ENCODE measurements at regions not wholly inside any gene's neighbourhood (a gene's known extent, or its start where the extent isn't known, plus 50 kb on each side); places are given as distances from the start of the nearest gene placed in this dataset.

DNA sequence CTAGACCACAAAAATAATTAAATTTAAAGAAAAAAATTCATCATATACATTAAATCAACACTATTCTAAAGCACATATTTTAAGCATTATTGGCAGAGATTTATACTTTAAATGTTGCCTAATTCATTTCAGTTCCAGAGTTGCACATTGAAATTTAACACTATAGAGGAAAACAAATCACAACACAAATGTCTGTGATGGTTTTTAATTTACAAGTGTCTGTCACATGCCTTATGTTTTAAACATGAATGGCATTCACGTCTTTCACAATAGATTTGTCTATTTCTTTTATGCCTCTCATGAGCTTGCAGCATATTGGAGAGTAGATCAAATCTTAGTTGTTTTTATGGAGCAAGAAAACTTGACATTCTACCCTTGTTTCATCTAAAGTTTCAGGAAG lies 811.3 kb downstream of the NLGN4X start:
- WGBS (ENCODE audit: insufficient coverage, insufficient replicate concordance, low lambda C conversion rate, missing lambda C conversion rate) = 4% methylated on average over 1 of the region's 1 CpG

More for the DNA sequence above, 811.3 kb downstream of the NLGN4X start:
- no peaks in the 10 kb centered on the region for H3K9me3 ChIP-seq (replicated peaks; ENCODE audit: control insufficient read depth, insufficient read depth, low read length)
- H3K36me3 ChIP-seq (ENCODE audit: control insufficient read depth in 2 of 2, insufficient read depth in 2 of 2, low read length in 1 of 2) = no peaks in the 10 kb centered on the region
- SMC1A ChIA-PET (ENCODE audit: uncharacterized antibody, unreplicated experiment) = no interaction called here
- in situ Hi-C loops (cut with MboI) (no loop called here), intact Hi-C loops (cut with micrococcal nuclease; ENCODE audit: unreplicated experiment) (no loop called here)
- DNase-seq (ENCODE audit: low read depth, low spot score) (no peak), FAIRE-seq (no peak), ATAC-seq (no peak)
- POLR2A ChIA-PET = no interaction called here
- no peaks in the 10 kb centered on the region for H3K4me1 ChIP-seq (ENCODE audit: control insufficient read depth, insufficient read depth, low read length)
- no peaks in the 10 kb centered on the region for H4K20me1 ChIP-seq (ENCODE audit: control insufficient read depth, insufficient read depth)
- no peak overlapping the region for H3K27ac ChIP-seq (ENCODE audit: control insufficient read depth, insufficient read depth)
- RAD21 ChIA-PET (ENCODE audit: unreplicated experiment) = no interaction called here
- no peak for TF ChIP-seq E4F1 (IDR thresholded peaks at IDR 0.05; ENCODE audit: borderline replicate concordance, partially characterized antibody)
- no peak for TF ChIP-seq NRF1 (conservative IDR thresholded peaks at IDR 0.05; ENCODE audit: low read depth, low read length)
- no peak for TF ChIP-seq E2F4 (IDR thresholded peaks at IDR 0.05; ENCODE audit: low read depth, low read length)
- TF ChIP-seq SKIL (IDR thresholded peaks at IDR 0.05; ENCODE audit: low read depth, poor library complexity, severe bottlenecking) = no peak
- no peak for TF ChIP-seq USF1 (IDR thresholded peaks at IDR 0.05; ENCODE audit: borderline replicate concordance, extremely low read length, insufficient read depth, low read depth, low read length)
- TF ChIP-seq, protein P1, sequence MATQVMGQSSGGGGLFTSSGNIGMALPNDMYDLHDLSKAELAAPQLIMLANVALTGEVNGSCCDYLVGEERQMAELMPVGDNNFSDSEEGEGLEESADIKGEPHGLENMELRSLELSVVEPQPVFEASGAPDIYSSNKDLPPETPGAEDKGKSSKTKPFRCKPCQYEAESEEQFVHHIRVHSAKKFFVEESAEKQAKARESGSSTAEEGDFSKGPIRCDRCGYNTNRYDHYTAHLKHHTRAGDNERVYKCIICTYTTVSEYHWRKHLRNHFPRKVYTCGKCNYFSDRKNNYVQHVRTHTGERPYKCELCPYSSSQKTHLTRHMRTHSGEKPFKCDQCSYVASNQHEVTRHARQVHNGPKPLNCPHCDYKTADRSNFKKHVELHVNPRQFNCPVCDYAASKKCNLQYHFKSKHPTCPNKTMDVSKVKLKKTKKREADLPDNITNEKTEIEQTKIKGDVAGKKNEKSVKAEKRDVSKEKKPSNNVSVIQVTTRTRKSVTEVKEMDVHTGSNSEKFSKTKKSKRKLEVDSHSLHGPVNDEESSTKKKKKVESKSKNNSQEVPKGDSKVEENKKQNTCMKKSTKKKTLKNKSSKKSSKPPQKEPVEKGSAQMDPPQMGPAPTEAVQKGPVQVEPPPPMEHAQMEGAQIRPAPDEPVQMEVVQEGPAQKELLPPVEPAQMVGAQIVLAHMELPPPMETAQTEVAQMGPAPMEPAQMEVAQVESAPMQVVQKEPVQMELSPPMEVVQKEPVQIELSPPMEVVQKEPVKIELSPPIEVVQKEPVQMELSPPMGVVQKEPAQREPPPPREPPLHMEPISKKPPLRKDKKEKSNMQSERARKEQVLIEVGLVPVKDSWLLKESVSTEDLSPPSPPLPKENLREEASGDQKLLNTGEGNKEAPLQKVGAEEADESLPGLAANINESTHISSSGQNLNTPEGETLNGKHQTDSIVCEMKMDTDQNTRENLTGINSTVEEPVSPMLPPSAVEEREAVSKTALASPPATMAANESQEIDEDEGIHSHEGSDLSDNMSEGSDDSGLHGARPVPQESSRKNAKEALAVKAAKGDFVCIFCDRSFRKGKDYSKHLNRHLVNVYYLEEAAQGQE (IDR thresholded peaks at IDR 0.05; ENCODE audit: low read depth, low read length) = no peak
- TF ChIP-seq BACH1 (IDR thresholded peaks at IDR 0.05; ENCODE audit: borderline replicate concordance) = no peak
- TF ChIP-seq, protein P2, sequence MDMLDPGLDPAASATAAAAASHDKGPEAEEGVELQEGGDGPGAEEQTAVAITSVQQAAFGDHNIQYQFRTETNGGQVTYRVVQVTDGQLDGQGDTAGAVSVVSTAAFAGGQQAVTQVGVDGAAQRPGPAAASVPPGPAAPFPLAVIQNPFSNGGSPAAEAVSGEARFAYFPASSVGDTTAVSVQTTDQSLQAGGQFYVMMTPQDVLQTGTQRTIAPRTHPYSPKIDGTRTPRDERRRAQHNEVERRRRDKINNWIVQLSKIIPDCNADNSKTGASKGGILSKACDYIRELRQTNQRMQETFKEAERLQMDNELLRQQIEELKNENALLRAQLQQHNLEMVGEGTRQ (IDR thresholded peaks at IDR 0.05; ENCODE audit: borderline replicate concordance, low read depth, low read length) = no peak
- TF ChIP-seq POU2F2 (IDR thresholded peaks at IDR 0.05; ENCODE audit: borderline replicate concordance, low read depth, low read length) = no peak
- TF ChIP-seq SUZ12 (IDR thresholded peaks at IDR 0.05; ENCODE audit: unreplicated experiment) = no peak
- H3K27me3 ChIP-seq (replicated peaks in 1 of 2; ENCODE audit: control insufficient read depth in 2 of 2, insufficient read depth in 2 of 2, low read length in 1 of 2) = no peaks in the 10 kb centered on the region
- H3K4me2 ChIP-seq (ENCODE audit: control insufficient read depth, insufficient read depth) = no peak overlapping the region
- H3K79me2 ChIP-seq (ENCODE audit: control insufficient read depth, insufficient read depth, low read length) = no peaks in the 10 kb centered on the region
- no peak overlapping the region for H2AFZ ChIP-seq (ENCODE audit: control insufficient read depth, low read depth, low read length)
- no TSS peak for BruUV-seq (replicated peaks)
- CTCF ChIA-PET = no interaction called here
- H3K4me3 ChIP-seq = no peak overlapping the region
- no peak overlapping the region for H3K9ac ChIP-seq (ENCODE audit: control insufficient read depth, insufficient read depth, low read length)

Measured in GM12878 (cell line).